Endothelial cell of umbilical vein (primary cell): ENCODE measurements at regions not wholly inside any gene's neighbourhood (a gene's known extent, or its start where the extent isn't known, plus 50 kb on each side); places are given as distances from the start of the nearest gene placed in this dataset.

Experiments used
- BruUV-seq: library from RNA; stranded (reverse); fragments of 400-500 nt; replicated peaks from 2 replicates; lab custom pipeline; 2021; lab: Mats Ljungman, UMichigan
- CTCF ChIA-PET: fragments of 300-600, 350-600 bp; sonication (Branson Sonifier 250); formaldehyde crosslinking; loops from one replicate; lab custom pipeline; 2021; ENCODE audit warnings: antibody characterized with exemption, inconsistent platforms; lab: Charles Lee
- POLR2A ChIA-PET: fragments of 300-600, 350-600 bp; sonication (Branson Sonifier 250); formaldehyde crosslinking; loops from one replicate; lab custom pipeline; 2021; ENCODE audit warnings: antibody characterized with exemption, inconsistent platforms; lab: Charles Lee
- DNase-seq: peaks from one replicate; pipeline ENCODE4 v3.0.0-alpha.2; 2011; ENCODE audit warnings: low read depth, low spot score
- FAIRE-seq: peaks from 2 replicates; lab custom pipeline; 2011; peaks lifted over from hg19 to GRCh38; lab: Jason Lieb, UNC
- H2AFZ ChIP-seq: 2 replicates; pipeline ENCODE4 v1.6.0; 2012; ENCODE audit warnings: low read depth, low read length, control low read depth, inconsistent platforms
- H3K27ac ChIP-seq: 2 replicates; pipeline ENCODE4 v1.5.1; 2011; ENCODE audit warnings: low read depth, mild to moderate bottlenecking, control low read depth, low read length, moderate library complexity; ENCODE audit not compliant: insufficient read depth
- H3K27me3 ChIP-seq, 2 experiments: 2 replicates each; pipeline versions ENCODE4 v1.6.0 to v1.6.1; 2011; ENCODE audit warnings: low read length in 2 of 2, mixed read lengths in 1 of 2; ENCODE audit not compliant: control insufficient read depth in 2 of 2, insufficient read depth in 2 of 2
- H3K36me3 ChIP-seq, 2 experiments: 2 replicates in 1 of 2; 3 replicates in 1 of 2; pipeline ENCODE4 v1.5.1; 2011; ENCODE audit warnings: low read length in 2 of 2, mild to moderate bottlenecking in 1 of 2, moderate library complexity in 1 of 2; ENCODE audit not compliant: control insufficient read depth in 2 of 2, insufficient read depth in 2 of 2; ENCODE audit errors: extremely low read depth in 1 of 2
- H3K4me1 ChIP-seq: 3 replicates; pipeline ENCODE4 v1.5.1; 2011; ENCODE audit warnings: mild to moderate bottlenecking, low read length; ENCODE audit not compliant: control insufficient read depth, insufficient read depth; ENCODE audit errors: extremely low read depth
- H3K4me2 ChIP-seq: 2 replicates; pipeline ENCODE4 v1.6.1; 2011; ENCODE audit warnings: low read length, control low read depth, mixed read lengths; ENCODE audit not compliant: insufficient read depth
- H3K4me3 ChIP-seq, 3 experiments: fragments of 200-600 bp in 1 of 3; sonication (generic), shearing (Covaris generic) in 1 of 3; replicated peaks in 1 of 3; 2 replicates each; pipeline ENCODE4 v1.5.1; 2011 to 2016; ENCODE audit warnings: control low read depth in 3 of 3, low read length in 3 of 3, mild to moderate bottlenecking in 2 of 3, inconsistent platforms in 1 of 3, low read depth in 1 of 3, moderate library complexity in 1 of 3; ENCODE audit not compliant: insufficient read depth in 1 of 3
- H3K79me2 ChIP-seq: 2 replicates; pipeline ENCODE4 v1.6.0; 2012; ENCODE audit warnings: low read length, inconsistent platforms; ENCODE audit not compliant: control insufficient read depth, insufficient read depth
- H3K9ac ChIP-seq: replicated peaks from 2 replicates; pipeline ENCODE3; 2011; ENCODE audit warnings: low read length, control low read depth; ENCODE audit not compliant: insufficient read depth; ENCODE audit errors: extremely low read depth
- H3K9me1 ChIP-seq: replicated peaks from 3 replicates; pipeline ENCODE4 v1.6.0; 2011; ENCODE audit warnings: mild to moderate bottlenecking, low read length; ENCODE audit not compliant: control insufficient read depth, insufficient read depth; ENCODE audit errors: extremely low read depth
- H3K9me3 ChIP-seq: replicated peaks from 2 replicates; pipeline ENCODE4 v1.5.1; 2012; ENCODE audit warnings: low read length, inconsistent platforms; ENCODE audit not compliant: control insufficient read depth, insufficient read depth
- H4K20me1 ChIP-seq: replicated peaks from 2 replicates; pipeline ENCODE3; 2011; ENCODE audit warnings: mild to moderate bottlenecking, low read length; ENCODE audit not compliant: control insufficient read depth, insufficient read depth; ENCODE audit errors: extremely low read depth
- CTCF ChIP-seq, 2 donors: IDR thresholded peaks; 1 replicate in 1 of 2; 2 replicates in 1 of 2; pipeline ENCODE4 v1.5.1; 2011; ENCODE audit warnings: low read length in 2 of 2, mild to moderate bottlenecking in 2 of 2, moderate library complexity in 2 of 2, control low read depth in 1 of 2, inconsistent platforms in 1 of 2, low read depth in 1 of 2; ENCODE audit not compliant: insufficient read depth in 1 of 2; ENCODE audit errors: extremely low read depth in 1 of 2
- EZH2 ChIP-seq: IDR thresholded peaks from 2 replicates; pipeline ENCODE4 v1.6.1; 2012; ENCODE audit warnings: borderline replicate concordance, low read depth, mild to moderate bottlenecking, moderate library complexity, low read length, inconsistent platforms; ENCODE audit not compliant: severe bottlenecking
- GATA2 ChIP-seq: IDR thresholded peaks from 2 replicates; pipeline ENCODE4 v1.7.0; 2011; ENCODE audit warnings: low read depth, mild to moderate bottlenecking, moderate library complexity, mixed read lengths, low read length; ENCODE audit not compliant: insufficient read length, insufficient read depth
- JUN ChIP-seq: IDR thresholded peaks from 2 replicates; pipeline ENCODE4 v1.6.1; 2011; ENCODE audit warnings: borderline replicate concordance, low read depth; ENCODE audit not compliant: insufficient read length, insufficient read depth
- MAX ChIP-seq: IDR thresholded peaks from 2 replicates; pipeline ENCODE4 v1.6.1; 2011; ENCODE audit not compliant: insufficient read depth, insufficient read length
- MYC ChIP-seq: IDR thresholded peaks from one replicate; pipeline ENCODE4 v1.6.1; 2011; ENCODE audit warnings: mild to moderate bottlenecking, low read depth, low read length
- POLR2A ChIP-seq: IDR thresholded peaks from 2 replicates; pipeline ENCODE4 v1.6.1; 2012; ENCODE audit warnings: low read depth, mild to moderate bottlenecking, control low read depth, low read length
- POLR2AphosphoS5 ChIP-seq: IDR thresholded peaks from 2 replicates; pipeline ENCODE4 v1.6.1; 2012; ENCODE audit warnings: low read depth, mild to moderate bottlenecking, control low read depth, low read length, moderate library complexity; ENCODE audit not compliant: insufficient read depth
- dilution Hi-C: fragments of 300-500 bp; cut with MboI; formaldehyde crosslinking; loops from one replicate; pipeline ENCODE4 v1.15.0; 2019; ENCODE audit warnings: low sequenced_read_pairs; ENCODE audit not compliant: extremely low pct_ligation_motif_present
- intact Hi-C: fragments of 100-400 bp; cut with micrococcal nuclease; formaldehyde crosslinking; loops from one replicate; pipeline ENCODE4 v1.10.0; 2022

GRCh38 chr16:26649381-26650045 is 417.2 kb upstream of the C16orf82 start:
- POLR2A ChIA-PET: no interaction called here
- BruUV-seq: no TSS peak

More at GRCh38 chr16:26649381-26650045, 417.2 kb upstream of the C16orf82 start:
- H4K20me1 ChIP-seq: no peaks in the 10 kb centered on the region
- H3K27me3 ChIP-seq: no peaks in the 10 kb centered on the region
- no peaks in the 10 kb centered on the region for H3K4me1 ChIP-seq
- no peak overlapping the region for H3K4me2 ChIP-seq
- intact Hi-C loops: no loop called here
- no peak for DNase-seq
- no peak overlapping the region for H3K4me3 ChIP-seq
- H3K36me3 ChIP-seq: no peaks in the 10 kb centered on the region
- no peaks in the 10 kb centered on the region for H3K79me2 ChIP-seq
- peaks cover 3% of the 10 kb centered on the region for H3K9me3 ChIP-seq
- H3K9ac ChIP-seq: no peak overlapping the region
- FAIRE-seq: no peak
- no peak overlapping the region for H3K27ac ChIP-seq
- dilution Hi-C loops: no loop called here
- CTCF ChIA-PET: no interaction called here
- no peak overlapping the region for H2AFZ ChIP-seq
- no peaks in the 10 kb centered on the region for H3K9me1 ChIP-seq
- TF ChIP-seq POLR2AphosphoS5: no peak
- no peak for TF ChIP-seq POLR2A
- no peak for TF ChIP-seq EZH2
- no peak for TF ChIP-seq CTCF (IDR thresholded peaks at IDR 0.05; ENCODE audit: extremely low read depth in 1 of 2, insufficient read depth in 1 of 2, low read depth in 1 of 2, low read length in 2 of 2)
- TF ChIP-seq MYC: no peak
- no peak for TF ChIP-seq GATA2
- no peak for TF ChIP-seq JUN
- TF ChIP-seq MAX: no peak
